HCT116 (cell line): ENCODE measurements at regions not wholly inside any gene's neighbourhood (a gene's known extent, or its start where the extent isn't known, plus 50 kb on each side); places are given as distances from the start of the nearest gene placed in this dataset.

Experiments
- ATAC-seq: fragments of 200-7000 bp; cut with Tn5 transposase; 2 replicates; pipeline ENCODE4 v1.9.1; 2020; ENCODE audit warnings: mild to moderate bottlenecking, moderate library complexity
- BruUV-seq: library from RNA; stranded (reverse); fragments of 400-500 nt; replicated peaks from 2 replicates; lab custom pipeline; 2021; lab: Mats Ljungman, UMichigan
- CTCF ChIA-PET: fragments of 300-600 bp; sonication (Branson Sonifier 250); formaldehyde crosslinking; loops from one replicate; lab custom pipeline; 2021; ENCODE audit warnings: antibody characterized with exemption; lab: Charles Lee
- POLR2A ChIA-PET: fragments of 300-600, 350-600 bp; sonication (Branson Sonifier 250); formaldehyde crosslinking; loops from one replicate; lab custom pipeline; 2021; ENCODE audit warnings: antibody characterized with exemption; lab: Charles Lee
- RAD21 ChIA-PET, 2 experiments: fragments of 300-600 bp; sonication (Branson Sonifier 250); formaldehyde crosslinking; loops; one replicate each; lab custom pipeline; 2023; ENCODE audit warnings: low total read pairs in 2 of 2; ENCODE audit not compliant: uncharacterized antibody in 2 of 2, unreplicated experiment in 2 of 2, low non-redundant PET in 1 of 2; lab: Charles Lee
- DNase-seq: peaks from one replicate; pipeline ENCODE4 v3.0.0-alpha.2; 2010; ENCODE audit warnings: low read depth, low spot score
- H2AFZ ChIP-seq: fragments of 200-600 bp; shearing (Covaris generic), sonication (generic); 2 replicates; pipeline ENCODE4 v1.6.1; 2017; ENCODE audit warnings: low read depth, mixed run types, mixed read lengths, antibody characterized with exemption, low read length; ENCODE audit not compliant: poor library complexity, severe bottlenecking
- H3K27ac ChIP-seq: 2 replicates; pipeline ENCODE4 v1.5.1; 2012; ENCODE audit warnings: low read depth, low read length
- H3K27me3 ChIP-seq: fragments of 200-600 bp; sonication (generic); 2 replicates; pipeline ENCODE4 v1.6.1; 2016; ENCODE audit warnings: mixed run types, low read length, mixed read lengths; ENCODE audit not compliant: insufficient read depth
- H3K36me3 ChIP-seq, 2 experiments: fragments of 200-500 bp in 1 of 2; fragments of 200-600 bp in 1 of 2; sonication (Bioruptor generic) in 1 of 2; sonication (generic) in 1 of 2; 2 replicates each; pipeline versions ENCODE4 v1.5.1 to v1.6.1; 2014 to 2016; ENCODE audit warnings: low read length in 2 of 2, inconsistent platforms in 1 of 2, mixed read lengths in 1 of 2, mixed run types in 1 of 2; ENCODE audit not compliant: insufficient read depth in 2 of 2, control insufficient read depth in 1 of 2
- H3K4me1 ChIP-seq, 2 experiments: fragments of 200-600 bp in 1 of 2; sonication (generic) in 1 of 2; 2 replicates each; pipeline versions ENCODE4 v1.5.1 to v1.6.1; 2012 to 2017; ENCODE audit warnings: low read length in 2 of 2, inconsistent platforms in 1 of 2, mild to moderate bottlenecking in 1 of 2, mixed read lengths in 1 of 2, mixed run types in 1 of 2, moderate library complexity in 1 of 2; ENCODE audit not compliant: insufficient read depth in 2 of 2, control insufficient read depth in 1 of 2
- H3K4me2 ChIP-seq: fragments of 200-600 bp; sonication (generic); 2 replicates; pipeline ENCODE4 v1.6.1; 2017; ENCODE audit warnings: mixed run types, low read length, mixed read lengths
- H3K4me3 ChIP-seq, 2 experiments: fragments of 200-600 bp in 1 of 2; sonication (generic) in 1 of 2; replicated peaks in 1 of 2; 2 replicates each; pipeline ENCODE4 v1.5.1; 2011 to 2016; ENCODE audit warnings: low read length in 2 of 2, control low read depth in 1 of 2, low read depth in 1 of 2, mild to moderate bottlenecking in 1 of 2, mixed read lengths in 1 of 2, mixed run types in 1 of 2
- H3K79me2 ChIP-seq: fragments of 200-600 bp; sonication (generic); 2 replicates; pipeline ENCODE4 v1.6.1; 2017; ENCODE audit warnings: mild to moderate bottlenecking, mixed run types, low read length, moderate library complexity, mixed read lengths; ENCODE audit not compliant: insufficient read depth
- H3K9ac ChIP-seq: fragments of 200-600 bp; sonication (generic); 2 replicates; pipeline ENCODE4 v1.6.1; 2016; ENCODE audit warnings: low read length, mixed read lengths
- H3K9me2 ChIP-seq: fragments of 200-600 bp; sonication (generic), shearing (Covaris generic); 2 replicates; pipeline ENCODE4 v1.6.1; 2017; ENCODE audit warnings: mixed run types, mild to moderate bottlenecking, moderate library complexity; ENCODE audit not compliant: insufficient read depth
- H3K9me3 ChIP-seq, 2 experiments: fragments of 200-500 bp in 1 of 2; fragments of 200-600 bp in 1 of 2; sonication (Bioruptor generic) in 1 of 2; sonication (generic) in 1 of 2; 2 replicates each; pipeline ENCODE4 v1.6.1; 2014 to 2017; ENCODE audit warnings: low read length in 2 of 2, mixed read lengths in 2 of 2, inconsistent platforms in 1 of 2, low read depth in 1 of 2, mild to moderate bottlenecking in 1 of 2, mixed run types in 1 of 2, moderate library complexity in 1 of 2; ENCODE audit not compliant: control insufficient read depth in 1 of 2, insufficient read depth in 1 of 2
- H4K20me1 ChIP-seq: fragments of 200-600 bp; sonication (generic), shearing (Covaris generic); 2 replicates; pipeline ENCODE4 v1.6.1; 2017; ENCODE audit warnings: mixed run types, mild to moderate bottlenecking, moderate library complexity; ENCODE audit not compliant: insufficient read depth
- CBX3 ChIP-seq: IDR thresholded peaks from 2 replicates; pipeline ENCODE4 v1.6.1; 2012; ENCODE audit warnings: low read depth
- EGR1 ChIP-seq: IDR thresholded peaks from 2 replicates; pipeline ENCODE4 v1.6.1; 2012; ENCODE audit warnings: low read depth
- EZH2 ChIP-seq: fragments of 200-600 bp; sonication (generic); IDR thresholded peaks from 2 replicates; pipeline ENCODE4 v1.6.1; 2017; ENCODE audit warnings: antibody characterized with exemption, mixed run types
- EZH2phosphoT487 ChIP-seq: fragments of 200-600 bp; IDR thresholded peaks from 2 replicates; pipeline ENCODE4 v1.6.1; 2018; ENCODE audit warnings: antibody characterized with exemption, borderline replicate concordance
- FOSL1 ChIP-seq: IDR thresholded peaks from 2 replicates; pipeline ENCODE4 v1.6.1; 2012; ENCODE audit warnings: low read depth
- JUND ChIP-seq: IDR thresholded peaks from 2 replicates; pipeline ENCODE4 v1.6.1; 2012
- SP1 ChIP-seq: IDR thresholded peaks from 2 replicates; pipeline ENCODE4 v1.6.1; 2012; ENCODE audit warnings: low read depth
- SRF ChIP-seq: IDR thresholded peaks from 2 replicates; pipeline ENCODE4 v1.6.1; 2012; ENCODE audit warnings: low read depth
- TCF7L2 ChIP-seq: IDR thresholded peaks from 2 replicates; pipeline ENCODE4 v1.7.0; 2011; ENCODE audit warnings: borderline replicate concordance, inconsistent platforms; ENCODE audit not compliant: insufficient read depth, insufficient read length; ENCODE audit errors: extremely low read depth
- YY1 ChIP-seq: IDR thresholded peaks from 2 replicates; pipeline ENCODE4 v1.6.1; 2011; ENCODE audit warnings: low read length, low read depth, moderate library complexity, mild to moderate bottlenecking; ENCODE audit not compliant: insufficient replicate concordance; ENCODE audit errors: extremely low read depth
- ZBTB33 ChIP-seq: IDR thresholded peaks from 2 replicates; pipeline ENCODE4 v1.6.1; 2011; ENCODE audit warnings: mild to moderate bottlenecking, low read length, moderate library complexity; ENCODE audit not compliant: insufficient replicate concordance; ENCODE audit errors: extremely low read depth
- ZFX ChIP-seq: fragments of 450-650 bp; IDR thresholded peaks from 2 replicates; pipeline ENCODE4 v1.6.1; 2017
- ZNF274 ChIP-seq: fragments of 200-500 bp; sonication (Bioruptor generic); IDR thresholded peaks from 2 replicates; pipeline ENCODE4 v1.6.1; 2014; ENCODE audit warnings: mild to moderate bottlenecking, low read depth, low read length, inconsistent platforms
- intact Hi-C: fragments of 100-400 bp; cut with micrococcal nuclease; formaldehyde crosslinking; loops from 2 replicates; pipeline ENCODE4 v1.10.0; 2022

- Histone ChIP-seq H3K9me3 (no peaks in the 10 kb centered on the region), H2AFZ (no peak overlapping the region), H3K4me2 (no peak overlapping the region), H3K9ac (no peak overlapping the region), H3K27ac (no peak overlapping the region), H4K20me1 (no peaks in the 10 kb centered on the region), H3K4me3 (no peak overlapping the region), H3K79me2 (no peaks in the 10 kb centered on the region), H3K27me3 (no peaks in the 10 kb centered on the region; the same call in 1 of the 2 replicates), H3K9me2 (no peaks in the 10 kb centered on the region), H3K36me3 (no peaks in the 10 kb centered on the region), H3K4me1 (no peaks in the 10 kb centered on the region)
- no TSS peak for BruUV-seq
- TF ChIP-seq TCF7L2: no peak
- no peak for TF ChIP-seq EZH2phosphoT487
- TF ChIP-seq FOSL1: no peak
- TF ChIP-seq YY1: no peak
- TF ChIP-seq ZBTB33: no peak
- TF ChIP-seq EZH2: no peak
- TF ChIP-seq CBX3: no peak
- no peak for TF ChIP-seq JUND
- TF ChIP-seq SRF: no peak
- TF ChIP-seq ZNF274: no peak
- TF ChIP-seq ZFX: no peak
- no peak for TF ChIP-seq SP1
- no peak for TF ChIP-seq EGR1
- ATAC-seq (no peak), DNase-seq (no peak)
- RAD21 ChIA-PET: no interaction called here
- POLR2A ChIA-PET: no interaction called here
- intact Hi-C loops: no loop called here
- CTCF ChIA-PET: no interaction called here
Measured at GRCh38 chr2:225184948-225185347, 142.7 kb upstream of the DOCK10 start.
